GM12875 (cell line): ENCODE measurements at regions not wholly inside any gene's neighbourhood (a gene's known extent, or its start where the extent isn't known, plus 50 kb on each side); places are given as distances from the start of the nearest gene placed in this dataset.

ENCODE experiments used
- H3K4me3 ChIP-seq: one replicate; pipeline ENCODE4 v1.5.1; 2011; ENCODE audit warnings: low read depth, low read length, control low read depth
- CTCF ChIP-seq: IDR thresholded peaks from 2 replicates; pipeline ENCODE4 v1.5.1; 2011; ENCODE audit warnings: low read depth, mild to moderate bottlenecking, control low read depth, inconsistent platforms, low read length, moderate library complexity, borderline replicate concordance; ENCODE audit not compliant: insufficient read depth

- H3K4me3 ChIP-seq, result no peak overlapping the region
- TF ChIP-seq CTCF, result no peak
These were observed 650.0 kb downstream of the FLRT2 start for GRCh38 chr14:86179980-86180379.

GRCh38 chr14:86168371-86168770 is 638.4 kb downstream of the FLRT2 start:
- no peak for TF ChIP-seq CTCF
- no peak overlapping the region for H3K4me3 ChIP-seq

- no peak overlapping the region for H3K4me3 ChIP-seq
- no peak for TF ChIP-seq CTCF
These were observed 636.6 kb downstream of the FLRT2 start for GRCh38 chr14:86166541-86166940.

- TF ChIP-seq CTCF, result no peak
- H3K4me3 ChIP-seq, result no peak overlapping the region
These were observed 623.5 kb downstream of the FLRT2 start for GRCh38 chr14:86153480-86153879.

GRCh38 chr14:86143248-86143647 is 613.3 kb downstream of the FLRT2 start:
- no peak for TF ChIP-seq CTCF
- no peak overlapping the region for H3K4me3 ChIP-seq

GRCh38 chr14:86141966-86142365 is 612.0 kb downstream of the FLRT2 start:
- no peak for TF ChIP-seq CTCF
- no peak overlapping the region for H3K4me3 ChIP-seq

GRCh38 chr14:86129426-86129825 is 599.5 kb downstream of the FLRT2 start:
- no peak overlapping the region for H3K4me3 ChIP-seq
- no peak for TF ChIP-seq CTCF
